IMR-90 (cell line): ENCODE measurements at regions not wholly inside any gene's neighbourhood (a gene's known extent, or its start where the extent isn't known, plus 50 kb on each side); places are given as distances from the start of the nearest gene placed in this dataset.

Experiments used
- CTCF ChIP-seq: conservative IDR thresholded peaks from 2 replicates; pipeline ENCODE4 v1.5.1; 2012; ENCODE audit warnings: mild to moderate bottlenecking, low read depth, low read length, improper control_type of control experiment
- MAFK ChIP-seq: IDR thresholded peaks from 2 replicates; pipeline ENCODE4 v1.6.1; 2012; ENCODE audit warnings: low read depth, low read length, improper control_type of control experiment
- MAZ ChIP-seq: IDR thresholded peaks from 2 replicates; pipeline ENCODE4 v1.6.1; 2012; ENCODE audit warnings: low read depth, mild to moderate bottlenecking, low read length, improper control_type of control experiment, moderate library complexity, borderline replicate concordance
- MXI1 ChIP-seq: IDR thresholded peaks from 2 replicates; pipeline ENCODE4 v1.6.1; 2012; ENCODE audit warnings: low read depth, mild to moderate bottlenecking, low read length, moderate library complexity, borderline replicate concordance
- NFE2L2 ChIP-seq: fragments of 150-350 bp; IDR thresholded peaks from 2 replicates; pipeline ENCODE4 v1.6.1; 2016; ENCODE audit warnings: low read depth, mild to moderate bottlenecking, low read length
- POLR2A ChIP-seq: IDR thresholded peaks from 2 replicates; pipeline ENCODE4 v1.6.1; 2012; ENCODE audit warnings: mild to moderate bottlenecking, low read depth, low read length
- RAD21 ChIP-seq: IDR thresholded peaks from 2 replicates; pipeline ENCODE4 v1.6.1; 2012; ENCODE audit warnings: low read length, improper control_type of control experiment

- TF ChIP-seq CTCF (no peak), NFE2L2 (no peak), POLR2A (no peak), RAD21 (no peak), MAFK (no peak), MAZ (no peak), MXI1 (no peak)
Observed at GRCh38 chr11:130601764-130602460, 153.5 kb downstream of the ADAMTS15 start.
